H9 (cell line): ENCODE measurements at regions not wholly inside any gene's neighbourhood (a gene's known extent, or its start where the extent isn't known, plus 50 kb on each side); places are given as distances from the start of the nearest gene placed in this dataset.

ENCODE experiments used
- DNase-seq: peaks from one replicate; pipeline ENCODE4 v3.0.0-alpha.2; 2017
- H2AFZ ChIP-seq: one replicate; pipeline ENCODE4 v1.6.1; 2013; ENCODE audit warnings: mild to moderate bottlenecking, low read length, control low read depth, moderate library complexity
- H2AK5ac ChIP-seq: 2 replicates; pipeline ENCODE4 v1.6.1; 2013; ENCODE audit warnings: low read length, control low read depth, mixed read lengths; ENCODE audit not compliant: insufficient read length
- H2BK120ac ChIP-seq: one replicate; pipeline ENCODE4 v1.6.1; 2013; ENCODE audit warnings: low read depth, mild to moderate bottlenecking, low read length, control low read depth, inconsistent platforms; ENCODE audit not compliant: poor library complexity, severe bottlenecking
- H2BK12ac ChIP-seq: 2 replicates; pipeline ENCODE4 v1.6.1; 2013; ENCODE audit warnings: low read length, control low read depth, mixed read lengths, low read depth; ENCODE audit not compliant: insufficient read length
- H2BK15ac ChIP-seq: 2 replicates; pipeline ENCODE4 v1.6.1; 2013; ENCODE audit warnings: low read depth, low read length, control low read depth
- H2BK20ac ChIP-seq: one replicate; pipeline ENCODE4 v1.6.1; 2013; ENCODE audit warnings: low read depth, mild to moderate bottlenecking, low read length, control low read depth, inconsistent platforms; ENCODE audit not compliant: poor library complexity, severe bottlenecking
- H2BK5ac ChIP-seq: 2 replicates; pipeline ENCODE4 v1.6.1; 2013; ENCODE audit warnings: low read length, control low read depth, mixed read lengths; ENCODE audit not compliant: insufficient read length
- H3K14ac ChIP-seq: 2 replicates; pipeline ENCODE4 v1.6.1; 2013; ENCODE audit warnings: low read length, control low read depth; ENCODE audit not compliant: insufficient read depth
- H3K18ac ChIP-seq: 2 replicates; pipeline ENCODE4 v1.6.1; 2013; ENCODE audit warnings: low read depth, mild to moderate bottlenecking, mixed read lengths, low read length, control low read depth; ENCODE audit not compliant: insufficient read length
- H3K23ac ChIP-seq: 2 replicates; pipeline ENCODE4 v1.6.1; 2013; ENCODE audit warnings: low read length, control low read depth, mixed read lengths, low read depth; ENCODE audit not compliant: insufficient read length
- H3K23me2 ChIP-seq: 2 replicates; pipeline ENCODE4 v1.6.1; 2013; ENCODE audit warnings: low read depth, mild to moderate bottlenecking, mixed read lengths, low read length, control low read depth; ENCODE audit not compliant: insufficient read length, poor library complexity, severe bottlenecking
- H3K27ac ChIP-seq: 2 replicates; pipeline ENCODE4 v1.5.1; 2013; ENCODE audit warnings: low read length, control low read depth, mixed read lengths, low read depth; ENCODE audit not compliant: insufficient read length
- H3K27me3 ChIP-seq: 2 replicates; pipeline ENCODE4 v1.6.1; 2013; ENCODE audit warnings: low read length, control low read depth, inconsistent platforms; ENCODE audit not compliant: insufficient read depth
- H3K4ac ChIP-seq: 2 replicates; pipeline ENCODE4 v1.6.1; 2013; ENCODE audit warnings: low read depth, mild to moderate bottlenecking, control low read depth, inconsistent platforms, low read length, moderate library complexity
- H3K4me1 ChIP-seq: 2 replicates; pipeline ENCODE4 v1.6.1; 2013; ENCODE audit warnings: low read length, control low read depth, inconsistent platforms; ENCODE audit not compliant: insufficient read depth
- H3K4me2 ChIP-seq: 2 replicates; pipeline ENCODE4 v1.6.1; 2013; ENCODE audit warnings: low read length, control low read depth, mixed read lengths; ENCODE audit not compliant: insufficient read length, insufficient read depth
- H3K56ac ChIP-seq: 2 replicates; pipeline ENCODE4 v1.6.1; 2013; ENCODE audit warnings: low read depth, mild to moderate bottlenecking, mixed read lengths, low read length, control low read depth; ENCODE audit not compliant: insufficient read length
- H3K79me1 ChIP-seq: 2 replicates; pipeline ENCODE4 v1.6.1; 2013; ENCODE audit warnings: low read depth, mild to moderate bottlenecking, moderate library complexity, low read length, control low read depth, inconsistent platforms; ENCODE audit not compliant: insufficient read depth, poor library complexity, severe bottlenecking
- H3K79me2 ChIP-seq: 2 replicates; pipeline ENCODE4 v1.6.1; 2013; ENCODE audit warnings: low read length, control low read depth, inconsistent platforms; ENCODE audit not compliant: insufficient read depth
- H3K9ac ChIP-seq: 2 replicates; pipeline ENCODE4 v1.6.1; 2013; ENCODE audit warnings: low read length, control low read depth, mixed read lengths; ENCODE audit not compliant: insufficient read length; ENCODE audit errors: extremely low read depth
- H3K9me3 ChIP-seq: one replicate; pipeline ENCODE4 v1.6.1; 2013; ENCODE audit warnings: low read depth, low read length, inconsistent platforms; ENCODE audit not compliant: control insufficient read depth
- H3T11ph ChIP-seq: one replicate; pipeline ENCODE4 v1.6.1; 2013; ENCODE audit warnings: mild to moderate bottlenecking, low read length, control low read depth, inconsistent platforms
- H4K20me1 ChIP-seq: one replicate; pipeline ENCODE4 v1.6.1; 2013; ENCODE audit not compliant: control insufficient read depth, insufficient read length, insufficient read depth
- H4K5ac ChIP-seq: 2 replicates; pipeline ENCODE4 v1.6.1; 2013; ENCODE audit warnings: low read depth, mild to moderate bottlenecking, mixed read lengths, low read length, control low read depth; ENCODE audit not compliant: insufficient read length
- H4K8ac ChIP-seq: replicated peaks from 2 replicates; pipeline ENCODE4 v1.6.1; 2013; ENCODE audit warnings: low read length, control low read depth, mixed read lengths, low read depth; ENCODE audit not compliant: insufficient read length
- H4K91ac ChIP-seq: 2 replicates; pipeline ENCODE4 v1.6.1; 2013; ENCODE audit warnings: low read depth, mild to moderate bottlenecking, moderate library complexity, mixed read lengths, low read length, control low read depth; ENCODE audit not compliant: insufficient read length
- H3K27ac Mint-ChIP-seq, 3 experiments: 2 replicates in 2 of 3; 3 replicates in 1 of 3; pipeline ENCODE4 v1.8.0; 2020 to 2021; ENCODE audit warnings: mixed read lengths in 3 of 3, mild to moderate bottlenecking in 1 of 3, moderate library complexity in 1 of 3
- H3K27me3 Mint-ChIP-seq: 2 replicates; pipeline ENCODE4 v1.8.0; 2021; ENCODE audit warnings: low read depth, mild to moderate bottlenecking, moderate library complexity, mixed read lengths
- H3K36me3 Mint-ChIP-seq, 3 experiments: 2 replicates in 2 of 3; 3 replicates in 1 of 3; pipeline ENCODE4 v1.8.0; 2020 to 2021; ENCODE audit warnings: low read depth in 3 of 3, mixed read lengths in 3 of 3; ENCODE audit not compliant: insufficient read depth in 1 of 3
- H3K4me1 Mint-ChIP-seq, 2 experiments: 2 replicates each; pipeline ENCODE4 v1.8.0; 2020; ENCODE audit warnings: mixed read lengths in 2 of 2
- H3K4me3 Mint-ChIP-seq, 2 experiments: 2 replicates in 1 of 2; 3 replicates in 1 of 2; pipeline ENCODE4 v1.8.0; 2020 to 2021; ENCODE audit warnings: mild to moderate bottlenecking in 2 of 2, mixed read lengths in 2 of 2, moderate library complexity in 1 of 2
- H3K9me3 Mint-ChIP-seq, 2 experiments: 2 replicates in 1 of 2; 3 replicates in 1 of 2; pipeline ENCODE4 v1.8.0; 2020; ENCODE audit warnings: mild to moderate bottlenecking in 2 of 2, mixed read lengths in 2 of 2, moderate library complexity in 1 of 2
- CTCF ChIP-seq: fragments of 200-600 bp; sonication (generic); conservative IDR thresholded peaks from 3 replicates; pipeline ENCODE4 v1.8.0; 2021; ENCODE audit warnings: antibody characterized with exemption, mild to moderate bottlenecking
- WGBS: extraction: QIAGEN DNeasy Blood & Tissue Kit; methylation state at CpG from one replicate; pipeline ENCODE4 v1.1.7; 2013; ENCODE audit warnings: missing lambda C conversion rate, low lambda C conversion rate, mixed read lengths; ENCODE audit not compliant: insufficient read length; ENCODE audit errors: extremely low coverage; 5-methylcytosine and 5-hydroxymethylcytosine counted together

DNA sequence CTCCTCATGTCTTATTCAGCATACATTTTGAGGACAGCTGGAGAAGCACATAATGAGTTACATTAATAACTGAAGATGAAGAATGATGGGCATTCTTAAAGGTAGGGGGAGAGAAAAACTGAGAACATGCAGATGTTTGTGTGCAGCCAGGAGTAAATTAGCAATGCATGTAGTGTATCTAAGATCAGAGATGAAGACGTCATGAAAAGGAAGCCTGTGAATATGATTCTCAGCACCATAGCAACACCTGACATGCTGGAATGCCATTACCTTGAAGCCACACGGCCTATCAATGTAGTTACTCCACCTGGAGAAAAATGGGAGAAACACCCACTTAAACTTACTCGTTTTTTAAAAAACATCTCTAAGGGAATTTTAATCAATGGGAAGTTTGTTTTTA is 607.1 kb downstream of the PTPRC start:
- no peak overlapping the region for H3K27ac ChIP-seq
- H3K9me3 ChIP-seq = no peaks in the 10 kb centered on the region
- H2BK20ac ChIP-seq = no peak overlapping the region
- H3K4me1 ChIP-seq = no peaks in the 10 kb centered on the region
- no peak overlapping the region for H3K4ac ChIP-seq
- H2BK15ac ChIP-seq = no peak overlapping the region
- H3K27me3 Mint-ChIP-seq = no peaks in the 10 kb centered on the region
- H3T11ph ChIP-seq = no peak overlapping the region
- H3K14ac ChIP-seq = no peak overlapping the region
- H4K5ac ChIP-seq = no peak overlapping the region
- H3K4me1 Mint-ChIP-seq = peaks cover 6 to 9% of the 10 kb centered on the region in 2 experiments
- no peaks in the 10 kb centered on the region for H4K20me1 ChIP-seq
- no CpG with 5 or more reads among the region's 3 CpGs for WGBS
- H2BK5ac ChIP-seq = no peak overlapping the region
- H2AK5ac ChIP-seq = no peak overlapping the region
- H2BK12ac ChIP-seq = no peak overlapping the region
- H3K56ac ChIP-seq = no peak overlapping the region
- no peak overlapping the region for H3K4me2 ChIP-seq
- no peaks in the 10 kb centered on the region for H3K79me1 ChIP-seq
- no peak overlapping the region for H3K4me3 Mint-ChIP-seq
- no peaks in the 10 kb centered on the region for H3K9me3 Mint-ChIP-seq
- no peak overlapping the region for H2BK120ac ChIP-seq
- H3K27ac Mint-ChIP-seq = no peak overlapping the region
- H4K8ac ChIP-seq = no peak overlapping the region
- no peak overlapping the region for H4K91ac ChIP-seq
- H3K23me2 ChIP-seq = no peaks in the 10 kb centered on the region
- H3K18ac ChIP-seq = no peak overlapping the region
- H3K9ac ChIP-seq = no peak overlapping the region
- H3K23ac ChIP-seq = no peak overlapping the region
- H3K79me2 ChIP-seq = no peaks in the 10 kb centered on the region
- no peak for DNase-seq
- no peaks in the 10 kb centered on the region for H3K27me3 ChIP-seq
- H3K36me3 Mint-ChIP-seq = no peaks in the 10 kb centered on the region; a peak in 1 of 7 replicates
- TF ChIP-seq CTCF = no peak
- no peak overlapping the region for H2AFZ ChIP-seq
